Loucy (cell line): ENCODE measurements at regions not wholly inside any gene's neighbourhood (a gene's known extent, or its start where the extent isn't known, plus 50 kb on each side); places are given as distances from the start of the nearest gene placed in this dataset.

Experiments
- H2AFZ ChIP-seq: fragments of 200-600 bp; sonication (generic); 2 replicates; pipeline ENCODE4 v1.6.0; 2016; ENCODE audit warnings: antibody characterized with exemption, mild to moderate bottlenecking, low read length, moderate library complexity
- H3F3A ChIP-seq: fragments of 200-600 bp; 2 replicates; pipeline ENCODE4 v1.6.0; 2016; ENCODE audit warnings: antibody characterized with exemption, low read depth, mild to moderate bottlenecking
- H3K27me3 ChIP-seq: fragments of 200-600 bp; sonication (generic); 2 replicates; pipeline ENCODE4 v1.6.1; 2014; ENCODE audit warnings: low read length, mild to moderate bottlenecking; ENCODE audit not compliant: insufficient read depth, poor library complexity, severe bottlenecking
- H3K36me3 ChIP-seq: fragments of 200-600 bp; sonication (generic); 2 replicates; pipeline ENCODE4 v1.6.1; 2016; ENCODE audit warnings: low read length; ENCODE audit not compliant: insufficient read depth
- H3K4me1 ChIP-seq: fragments of 200-600 bp; sonication (generic); 2 replicates; pipeline ENCODE4 v1.5.1; 2014; ENCODE audit warnings: low read length, mild to moderate bottlenecking; ENCODE audit not compliant: insufficient read depth, poor library complexity, severe bottlenecking
- H3K4me2 ChIP-seq: fragments of 200-600 bp; sonication (generic); 2 replicates; pipeline ENCODE4 v1.6.0; 2014; ENCODE audit warnings: antibody characterized with exemption, low read length, low read depth, mild to moderate bottlenecking; ENCODE audit not compliant: poor library complexity, severe bottlenecking
- H3K4me3 ChIP-seq: fragments of 200-600 bp; sonication (generic); 2 replicates; pipeline ENCODE4 v1.5.1; 2014; ENCODE audit warnings: low read length, mild to moderate bottlenecking, mixed read lengths; ENCODE audit not compliant: poor library complexity, severe bottlenecking
- H3K79me2 ChIP-seq: fragments of 200-600 bp; sonication (generic); 2 replicates; pipeline ENCODE4 v1.6.1; 2014; ENCODE audit warnings: low read length; ENCODE audit not compliant: insufficient read depth
- H3K9ac ChIP-seq: fragments of 200-600 bp; sonication (generic); 2 replicates; pipeline ENCODE4 v1.6.0; 2014; ENCODE audit warnings: mild to moderate bottlenecking, low read depth, low read length, moderate library complexity; ENCODE audit not compliant: poor library complexity, severe bottlenecking
- H3K9me2 ChIP-seq: fragments of 200-600 bp; sonication (generic); replicated peaks from 2 replicates; pipeline ENCODE4 v1.6.1; 2016; ENCODE audit warnings: low read depth, low read length, mixed read lengths
- H3K9me3 ChIP-seq: fragments of 200-600 bp; sonication (generic); 2 replicates; pipeline ENCODE4 v1.6.1; 2014; ENCODE audit warnings: mild to moderate bottlenecking, antibody characterized with exemption, low read length, low read depth; ENCODE audit not compliant: insufficient read depth
- H4K20me1 ChIP-seq: fragments of 200-600 bp; sonication (generic); 2 replicates; pipeline ENCODE4 v1.6.0; 2014; ENCODE audit warnings: antibody characterized with exemption, low read length, mild to moderate bottlenecking; ENCODE audit not compliant: insufficient read depth, poor library complexity, severe bottlenecking
- EZH2phosphoT487 ChIP-seq: fragments of 200-600 bp; IDR thresholded peaks from 2 replicates; pipeline ENCODE4 v1.6.1; 2018; ENCODE audit warnings: antibody characterized with exemption, mild to moderate bottlenecking, moderate library complexity, borderline replicate concordance
- TF ChIP-seq, protein P1 (sequence below): fragments of 200-600 bp; sonication (generic); conservative IDR thresholded peaks from 2 replicates; pipeline ENCODE4 v1.5.1; 2014; ENCODE audit warnings: mild to moderate bottlenecking, antibody characterized with exemption, low read length

DNA sequence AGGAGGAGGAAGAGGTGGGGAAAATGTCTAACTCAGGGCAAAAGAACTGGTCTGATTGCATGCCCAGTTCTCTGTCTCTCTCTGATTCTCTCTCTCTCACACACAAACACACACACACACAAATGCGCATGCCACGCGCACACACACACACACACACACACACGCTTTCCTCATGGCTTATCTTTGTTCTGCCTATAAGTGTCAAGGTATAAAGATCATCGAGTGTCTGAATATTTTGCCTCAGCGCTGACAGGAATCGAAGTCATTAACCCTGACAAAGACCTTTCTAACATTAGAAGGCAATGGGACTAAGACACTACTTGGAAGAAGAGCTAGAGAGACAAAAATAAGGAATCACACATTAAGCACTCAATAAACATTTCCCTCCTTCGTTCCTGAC, 497.1 kb upstream of the KLHL29 start:
- no peaks in the 10 kb centered on the region for H3K79me2 ChIP-seq
- H3K9me2 ChIP-seq = no peaks in the 10 kb centered on the region
- no peaks in the 10 kb centered on the region for H3K4me1 ChIP-seq
- TF ChIP-seq, protein P1, sequence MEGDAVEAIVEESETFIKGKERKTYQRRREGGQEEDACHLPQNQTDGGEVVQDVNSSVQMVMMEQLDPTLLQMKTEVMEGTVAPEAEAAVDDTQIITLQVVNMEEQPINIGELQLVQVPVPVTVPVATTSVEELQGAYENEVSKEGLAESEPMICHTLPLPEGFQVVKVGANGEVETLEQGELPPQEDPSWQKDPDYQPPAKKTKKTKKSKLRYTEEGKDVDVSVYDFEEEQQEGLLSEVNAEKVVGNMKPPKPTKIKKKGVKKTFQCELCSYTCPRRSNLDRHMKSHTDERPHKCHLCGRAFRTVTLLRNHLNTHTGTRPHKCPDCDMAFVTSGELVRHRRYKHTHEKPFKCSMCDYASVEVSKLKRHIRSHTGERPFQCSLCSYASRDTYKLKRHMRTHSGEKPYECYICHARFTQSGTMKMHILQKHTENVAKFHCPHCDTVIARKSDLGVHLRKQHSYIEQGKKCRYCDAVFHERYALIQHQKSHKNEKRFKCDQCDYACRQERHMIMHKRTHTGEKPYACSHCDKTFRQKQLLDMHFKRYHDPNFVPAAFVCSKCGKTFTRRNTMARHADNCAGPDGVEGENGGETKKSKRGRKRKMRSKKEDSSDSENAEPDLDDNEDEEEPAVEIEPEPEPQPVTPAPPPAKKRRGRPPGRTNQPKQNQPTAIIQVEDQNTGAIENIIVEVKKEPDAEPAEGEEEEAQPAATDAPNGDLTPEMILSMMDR = no peak
- no peak for TF ChIP-seq EZH2phosphoT487
- H3K9me3 ChIP-seq = no peaks in the 10 kb centered on the region; the same call in 1 of the 2 replicates
- no peaks in the 10 kb centered on the region for H4K20me1 ChIP-seq
- H3K4me2 ChIP-seq = no peak overlapping the region
- H3K36me3 ChIP-seq = no peaks in the 10 kb centered on the region
- H3K4me3 ChIP-seq = no peak overlapping the region
- H3K27me3 ChIP-seq = no peaks in the 10 kb centered on the region
- no peaks in the 10 kb centered on the region for H3F3A ChIP-seq
- no peak overlapping the region for H3K9ac ChIP-seq
- H2AFZ ChIP-seq = no peak overlapping the region

DNA sequence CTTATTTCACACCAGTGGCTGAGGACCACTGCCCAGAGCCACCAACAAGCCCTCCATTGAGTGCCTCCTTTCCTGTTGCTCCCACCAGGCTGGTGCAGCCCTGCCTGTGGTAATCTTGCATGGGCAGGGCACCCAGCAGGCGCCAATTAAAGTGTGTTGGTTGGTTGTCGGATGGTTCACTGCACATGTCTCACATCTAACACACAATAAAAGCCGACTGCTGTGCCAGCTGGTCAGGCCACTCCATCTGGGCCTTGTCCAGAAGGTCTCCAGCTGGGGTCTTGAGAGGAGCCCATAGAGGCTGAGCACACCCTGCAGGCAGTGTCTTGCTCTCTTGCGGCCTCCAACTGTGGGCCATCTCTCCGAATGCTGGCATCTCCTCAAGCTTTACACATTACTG, 494.8 kb upstream of the KLHL29 start:
- Histone ChIP-seq H3K79me2 (no peaks in the 10 kb centered on the region), H4K20me1 (no peaks in the 10 kb centered on the region), H3K9ac (no peak overlapping the region), H3K4me1 (no peaks in the 10 kb centered on the region), H3K4me3 (no peak overlapping the region), H2AFZ (no peak overlapping the region), H3K36me3 (no peaks in the 10 kb centered on the region), H3K4me2 (no peak overlapping the region), H3K9me2 (no peaks in the 10 kb centered on the region), H3K9me3 (no peaks in the 10 kb centered on the region; the same call in 1 of the 2 replicates), H3K27me3 (no peaks in the 10 kb centered on the region), H3F3A (no peaks in the 10 kb centered on the region)
- TF ChIP-seq EZH2phosphoT487 = no peak
- TF ChIP-seq, protein P1 = no peak

DNA sequence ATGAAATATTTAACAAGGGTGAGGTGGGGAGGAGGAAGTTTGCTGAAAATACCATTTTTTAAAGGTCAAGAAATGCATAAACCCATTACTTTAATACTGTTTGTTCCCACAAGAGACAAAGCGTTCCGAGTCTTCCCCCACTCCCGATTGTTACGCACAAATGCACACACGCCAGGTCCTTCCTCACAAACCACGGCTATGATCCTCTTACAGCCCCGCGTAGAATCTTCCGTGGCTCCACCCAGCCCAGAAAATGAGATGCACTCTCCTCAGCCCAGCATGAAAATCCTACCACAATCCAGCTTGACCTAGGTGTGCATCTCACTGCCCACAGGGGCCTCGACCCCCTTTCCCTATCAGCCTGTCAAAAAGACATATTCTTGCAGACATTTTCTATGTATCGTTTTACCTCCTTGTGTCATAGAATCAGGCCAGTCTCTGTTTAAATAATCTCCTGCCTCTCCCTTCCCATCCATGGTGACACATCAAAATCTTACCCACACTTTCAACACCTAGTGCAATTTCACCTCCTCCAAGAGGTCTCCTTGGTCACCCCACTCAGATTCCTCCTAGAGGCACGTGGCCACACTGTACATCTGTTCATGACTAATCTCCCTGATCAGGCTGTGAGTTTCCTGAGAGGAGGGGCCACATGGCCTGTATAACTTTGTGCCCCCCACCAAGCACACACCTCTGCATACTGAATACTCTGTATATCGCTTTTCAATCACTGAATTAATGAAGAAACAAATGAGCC, 491.0 kb upstream of the KLHL29 start:
- no peak for TF ChIP-seq EZH2phosphoT487
- TF ChIP-seq, protein P1 = no peak
- no peak overlapping the region for H3K4me2 ChIP-seq
- no peaks in the 10 kb centered on the region for H3F3A ChIP-seq
- no peak overlapping the region for H3K4me3 ChIP-seq
- no peak overlapping the region for H2AFZ ChIP-seq
- H3K79me2 ChIP-seq = no peaks in the 10 kb centered on the region
- H3K4me1 ChIP-seq = no peaks in the 10 kb centered on the region
- no peaks in the 10 kb centered on the region for H3K9me2 ChIP-seq
- no peak overlapping the region for H3K9ac ChIP-seq
- H3K27me3 ChIP-seq = no peaks in the 10 kb centered on the region
- H4K20me1 ChIP-seq = no peaks in the 10 kb centered on the region
- no peaks in the 10 kb centered on the region for H3K36me3 ChIP-seq
- no peaks in the 10 kb centered on the region; the same call in 1 of the 2 replicates for H3K9me3 ChIP-seq
